Upper lobe of left lung (tissue), 4 donors: ENCODE measurements at regions not wholly inside any gene's neighbourhood (a gene's known extent, or its start where the extent isn't known, plus 50 kb on each side); places are given as distances from the start of the nearest gene placed in this dataset.

ENCODE experiments used
- POLR2A ChIP-seq, 4 donors: fragments of 450-650 bp; IDR thresholded peaks; one replicate each; pipeline ENCODE4 v1.5.1; 2016 to 2017; ENCODE audit warnings: antibody characterized with exemption in 4 of 4, mild to moderate bottlenecking in 2 of 4
- TF ChIP-seq, protein P1 (sequence below), 6 experiments: fragments of 450-650 bp in 4 of 6; fragments of 200-600 bp in 2 of 6; sonication (generic) in 2 of 6; IDR thresholded peaks; one replicate each; pipeline ENCODE4 v1.5.1; 2016 to 2019; ENCODE audit warnings: antibody characterized with exemption in 6 of 6

DNA sequence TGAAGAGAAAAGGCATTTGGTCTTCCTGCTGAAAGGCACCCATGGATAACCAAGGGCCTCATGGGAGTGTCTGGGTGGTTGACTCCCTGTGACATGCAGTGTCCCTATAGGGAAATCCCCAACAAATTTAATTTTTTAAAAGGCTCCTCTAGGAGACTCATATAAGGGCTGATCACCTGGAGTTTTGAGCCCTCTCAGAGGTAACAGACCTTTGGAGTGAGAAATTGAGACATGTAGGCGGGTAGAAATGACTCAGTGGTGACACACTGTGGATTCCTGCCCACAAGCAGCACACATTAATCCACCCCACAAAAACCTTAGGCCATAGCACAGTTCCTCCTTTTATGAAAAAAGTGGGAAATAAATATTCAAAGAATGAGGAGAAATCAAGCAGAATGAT is 557.0 kb upstream of the CNTNAP5 start:
- TF ChIP-seq, protein P1, sequence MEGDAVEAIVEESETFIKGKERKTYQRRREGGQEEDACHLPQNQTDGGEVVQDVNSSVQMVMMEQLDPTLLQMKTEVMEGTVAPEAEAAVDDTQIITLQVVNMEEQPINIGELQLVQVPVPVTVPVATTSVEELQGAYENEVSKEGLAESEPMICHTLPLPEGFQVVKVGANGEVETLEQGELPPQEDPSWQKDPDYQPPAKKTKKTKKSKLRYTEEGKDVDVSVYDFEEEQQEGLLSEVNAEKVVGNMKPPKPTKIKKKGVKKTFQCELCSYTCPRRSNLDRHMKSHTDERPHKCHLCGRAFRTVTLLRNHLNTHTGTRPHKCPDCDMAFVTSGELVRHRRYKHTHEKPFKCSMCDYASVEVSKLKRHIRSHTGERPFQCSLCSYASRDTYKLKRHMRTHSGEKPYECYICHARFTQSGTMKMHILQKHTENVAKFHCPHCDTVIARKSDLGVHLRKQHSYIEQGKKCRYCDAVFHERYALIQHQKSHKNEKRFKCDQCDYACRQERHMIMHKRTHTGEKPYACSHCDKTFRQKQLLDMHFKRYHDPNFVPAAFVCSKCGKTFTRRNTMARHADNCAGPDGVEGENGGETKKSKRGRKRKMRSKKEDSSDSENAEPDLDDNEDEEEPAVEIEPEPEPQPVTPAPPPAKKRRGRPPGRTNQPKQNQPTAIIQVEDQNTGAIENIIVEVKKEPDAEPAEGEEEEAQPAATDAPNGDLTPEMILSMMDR (IDR thresholded peaks at IDR 0.05): no peak
- no peak for TF ChIP-seq POLR2A (IDR thresholded peaks at IDR 0.05)
